ENCODE measurements at regions not wholly inside any gene's neighbourhood (a gene's known extent, or its start where the extent isn't known, plus 50 kb on each side); places are given as distances from the start of the nearest gene placed in this dataset.

GRCh38 chr22:22080270-22080669 is 97.7 kb upstream of the TOP3B start:
- TF ChIP-seq, protein P1, sequence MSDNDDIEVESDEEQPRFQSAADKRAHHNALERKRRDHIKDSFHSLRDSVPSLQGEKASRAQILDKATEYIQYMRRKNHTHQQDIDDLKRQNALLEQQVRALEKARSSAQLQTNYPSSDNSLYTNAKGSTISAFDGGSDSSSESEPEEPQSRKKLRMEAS (IDR thresholded peaks at IDR 0.05; ENCODE audit: low read depth, low read length) = no peak
- no peak for TF ChIP-seq MYC (IDR thresholded peaks at IDR 0.05; ENCODE audit: low read depth, low read length)
- TF ChIP-seq POLR2A (IDR thresholded peaks at IDR 0.05; ENCODE audit: extremely low read depth, insufficient read length) = no peak
- TF ChIP-seq, protein P2, sequence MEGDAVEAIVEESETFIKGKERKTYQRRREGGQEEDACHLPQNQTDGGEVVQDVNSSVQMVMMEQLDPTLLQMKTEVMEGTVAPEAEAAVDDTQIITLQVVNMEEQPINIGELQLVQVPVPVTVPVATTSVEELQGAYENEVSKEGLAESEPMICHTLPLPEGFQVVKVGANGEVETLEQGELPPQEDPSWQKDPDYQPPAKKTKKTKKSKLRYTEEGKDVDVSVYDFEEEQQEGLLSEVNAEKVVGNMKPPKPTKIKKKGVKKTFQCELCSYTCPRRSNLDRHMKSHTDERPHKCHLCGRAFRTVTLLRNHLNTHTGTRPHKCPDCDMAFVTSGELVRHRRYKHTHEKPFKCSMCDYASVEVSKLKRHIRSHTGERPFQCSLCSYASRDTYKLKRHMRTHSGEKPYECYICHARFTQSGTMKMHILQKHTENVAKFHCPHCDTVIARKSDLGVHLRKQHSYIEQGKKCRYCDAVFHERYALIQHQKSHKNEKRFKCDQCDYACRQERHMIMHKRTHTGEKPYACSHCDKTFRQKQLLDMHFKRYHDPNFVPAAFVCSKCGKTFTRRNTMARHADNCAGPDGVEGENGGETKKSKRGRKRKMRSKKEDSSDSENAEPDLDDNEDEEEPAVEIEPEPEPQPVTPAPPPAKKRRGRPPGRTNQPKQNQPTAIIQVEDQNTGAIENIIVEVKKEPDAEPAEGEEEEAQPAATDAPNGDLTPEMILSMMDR (IDR thresholded peaks at IDR 0.05; ENCODE audit: low read depth, low read length) = no peak
- no peak overlapping the region for H3K4me3 ChIP-seq (ENCODE audit: low read depth, low read length)
- DNase-seq (ENCODE audit: low read depth) = no peak

DNA sequence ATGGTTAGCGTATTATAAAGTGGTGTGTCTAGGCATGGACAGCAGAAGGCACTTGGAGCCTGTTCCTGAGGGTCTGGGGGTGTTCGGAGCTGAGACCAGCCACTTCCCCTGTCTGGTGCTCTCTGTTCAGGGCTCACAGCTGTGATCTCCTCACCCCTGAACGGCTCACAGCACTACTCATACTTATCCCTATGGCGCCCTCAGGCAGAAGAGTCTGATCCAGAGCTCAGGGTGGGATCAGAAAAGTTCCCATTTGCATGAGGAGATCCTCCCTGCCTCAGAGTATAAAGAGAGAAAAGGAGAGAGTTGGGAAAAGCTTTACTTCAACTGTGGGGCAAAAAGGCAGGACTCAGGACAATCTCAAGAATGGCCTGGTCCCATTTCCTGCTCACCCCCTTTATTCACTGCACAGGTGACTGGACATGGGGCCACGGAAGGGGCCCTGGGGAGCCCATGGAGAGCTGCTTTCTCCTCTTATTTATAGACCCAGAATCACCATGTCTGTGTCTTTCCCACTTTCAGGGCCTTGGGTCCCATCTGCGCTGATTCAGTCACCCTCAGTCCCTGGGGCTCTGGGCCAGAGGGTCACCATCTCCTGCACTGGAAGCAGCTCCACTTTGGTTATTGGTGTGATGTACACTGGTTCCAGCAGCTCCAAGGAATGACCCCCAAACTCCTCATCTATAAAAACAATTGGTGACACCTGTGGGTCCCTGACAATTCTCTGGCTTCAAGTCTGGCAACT is 97.0 kb upstream of the TOP3B start:
- H3K4me3 ChIP-seq (ENCODE audit: low read depth, low read length) = no peak overlapping the region
- no peak for DNase-seq (ENCODE audit: low read depth)
- TF ChIP-seq, protein P2 (IDR thresholded peaks at IDR 0.05; ENCODE audit: low read depth, low read length) = no peak
- TF ChIP-seq, protein P1 (IDR thresholded peaks at IDR 0.05; ENCODE audit: low read depth, low read length) = no peak
- TF ChIP-seq MYC (IDR thresholded peaks at IDR 0.05; ENCODE audit: low read depth, low read length) (no peak), POLR2A (IDR thresholded peaks at IDR 0.05; ENCODE audit: extremely low read depth, insufficient read length) (no peak)

GRCh38 chr22:22078329-22078728 is 95.7 kb upstream of the TOP3B start:
- DNase-seq (ENCODE audit: low read depth) = no peak
- H3K4me3 ChIP-seq (ENCODE audit: low read depth, low read length) = no peak overlapping the region
- TF ChIP-seq MYC (IDR thresholded peaks at IDR 0.05; ENCODE audit: low read depth, low read length) = no peak
- no peak for TF ChIP-seq POLR2A (IDR thresholded peaks at IDR 0.05; ENCODE audit: extremely low read depth, insufficient read length)
- TF ChIP-seq, protein P1 (IDR thresholded peaks at IDR 0.05; ENCODE audit: low read depth, low read length) = no peak

- TF ChIP-seq, protein P1 (IDR thresholded peaks at IDR 0.05; ENCODE audit: low read depth, low read length) = no peak
- no peak for TF ChIP-seq POLR2A (IDR thresholded peaks at IDR 0.05; ENCODE audit: extremely low read depth, insufficient read length)
- no peak for TF ChIP-seq MYC (IDR thresholded peaks at IDR 0.05; ENCODE audit: low read depth, low read length)
- TF ChIP-seq, protein P2 (IDR thresholded peaks at IDR 0.05; ENCODE audit: low read depth, low read length) = no peak
- DNase-seq (ENCODE audit: low read depth) = peak; percentile 16
- H3K4me3 ChIP-seq (ENCODE audit: low read depth, low read length) = no peak overlapping the region
Observed at GRCh38 chr22:22076932-22077703, 94.5 kb upstream of the TOP3B start.

DNA sequence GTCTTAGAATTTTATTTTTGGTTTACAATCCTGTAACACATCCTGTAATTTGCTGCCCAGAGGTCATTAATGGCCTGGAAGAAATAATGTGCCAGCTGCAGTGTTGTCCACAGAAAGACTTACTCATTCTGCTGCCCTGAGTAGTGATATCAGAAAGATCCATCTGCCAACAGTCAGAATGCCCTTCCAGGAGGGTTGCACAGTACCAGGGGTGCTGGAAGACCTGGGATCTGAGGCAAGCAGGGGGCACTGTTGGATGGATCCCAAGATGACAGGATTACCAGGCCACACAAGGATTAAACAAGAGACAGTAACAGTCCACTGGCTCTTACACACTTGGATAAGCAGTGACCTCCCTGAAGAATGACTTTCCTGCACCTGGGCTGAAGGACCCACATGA is 93.8 kb upstream of the TOP3B start:
- no peak for DNase-seq (ENCODE audit: low read depth)
- TF ChIP-seq, protein P2 (IDR thresholded peaks at IDR 0.05; ENCODE audit: low read depth, low read length) = no peak
- TF ChIP-seq POLR2A (IDR thresholded peaks at IDR 0.05; ENCODE audit: extremely low read depth, insufficient read length) (no peak), MYC (IDR thresholded peaks at IDR 0.05; ENCODE audit: low read depth, low read length) (no peak)
- TF ChIP-seq, protein P1 (IDR thresholded peaks at IDR 0.05; ENCODE audit: low read depth, low read length) = no peak

More for the DNA sequence above, 93.8 kb upstream of the TOP3B start:
- no peak overlapping the region for H3K4me3 ChIP-seq (ENCODE audit: low read depth, low read length)
